Retina (tissue), 1 donor: ENCODE measurements at regions not wholly inside any gene's neighbourhood (a gene's known extent, or its start where the extent isn't known, plus 50 kb on each side); places are given as distances from the start of the nearest gene placed in this dataset.

Experiments
- DNase-seq: peaks from one replicate; pipeline ENCODE4 v3.0.0-alpha.2; 2016

- DNase-seq = peak; percentile 95
Observed at GRCh38 chr13:99436686-99437416, 64.4 kb upstream of the TM9SF2 start.

GRCh38 chr13:99439048-99439447, 62.2 kb upstream of the TM9SF2 start:
- DNase-seq = no peak

GRCh38 chr13:99439850-99440604, 61.2 kb upstream of the TM9SF2 start:
- no peak for DNase-seq

GRCh38 chr13:99442273-99442895, 58.9 kb upstream of the TM9SF2 start:
- peak; percentile 55 for DNase-seq

GRCh38 chr13:99446242-99446641, 55.0 kb upstream of the TM9SF2 start:
- no peak for DNase-seq

GRCh38 chr13:99448546-99448945, 52.7 kb upstream of the TM9SF2 start:
- DNase-seq = no peak

- DNase-seq = no peak
Observed at GRCh38 chr13:99450416-99450815, 50.9 kb upstream of the TM9SF2 start.
